GM19372 (cell line): ENCODE measurements at regions not wholly inside any gene's neighbourhood (a gene's known extent, or its start where the extent isn't known, plus 50 kb on each side); places are given as distances from the start of the nearest gene placed in this dataset.

Experiments
- ATAC-seq: cut with Tn5 transposase; IDR thresholded peaks from one replicate; pipeline ENCODE4 v1.9.1; 2021; ENCODE audit warnings: mild to moderate bottlenecking, low read depth, moderate library complexity; ENCODE audit not compliant: unreplicated experiment

- ATAC-seq: no peak
Measured at GRCh38 chr2:17262854-17263569, 255.2 kb downstream of the RAD51AP2 start.

GRCh38 chr2:17259613-17260012, 258.6 kb downstream of the RAD51AP2 start:
- no peak for ATAC-seq

GRCh38 chr2:17258861-17259260, 259.4 kb downstream of the RAD51AP2 start:
- no peak for ATAC-seq

GRCh38 chr2:17257189-17257909, 260.9 kb downstream of the RAD51AP2 start:
- ATAC-seq: no peak

- no peak for ATAC-seq
Measured at GRCh38 chr2:17255071-17255470, 263.2 kb downstream of the RAD51AP2 start.

GRCh38 chr2:17254421-17254820, 263.8 kb downstream of the RAD51AP2 start:
- no peak for ATAC-seq

- ATAC-seq: no peak
Measured at GRCh38 chr2:17252258-17252657, 266.0 kb downstream of the RAD51AP2 start.

GRCh38 chr2:17251171-17251570, 267.1 kb downstream of the RAD51AP2 start:
- no peak for ATAC-seq

GRCh38 chr2:17249249-17249648, 269.0 kb downstream of the RAD51AP2 start:
- no peak for ATAC-seq

GRCh38 chr2:17245906-17246305, 272.3 kb downstream of the RAD51AP2 start:
- no peak for ATAC-seq

GRCh38 chr2:17242813-17243485, 275.3 kb downstream of the RAD51AP2 start:
- ATAC-seq: no peak

- ATAC-seq: no peak
Measured at GRCh38 chr2:17239550-17239949, 278.7 kb downstream of the RAD51AP2 start.

- no peak for ATAC-seq
Measured at GRCh38 chr2:17235167-17235566, 283.1 kb downstream of the RAD51AP2 start.

GRCh38 chr2:17232776-17233556, 285.3 kb downstream of the RAD51AP2 start:
- no peak for ATAC-seq

- no peak for ATAC-seq
Measured at GRCh38 chr2:17231394-17231965, 286.8 kb downstream of the RAD51AP2 start.

GRCh38 chr2:17229414-17229813, 288.8 kb downstream of the RAD51AP2 start:
- ATAC-seq: no peak

GRCh38 chr2:17228461-17228860, 289.8 kb downstream of the RAD51AP2 start:
- ATAC-seq: no peak

GRCh38 chr2:17227856-17228255, 290.4 kb downstream of the RAD51AP2 start:
- ATAC-seq: no peak

GRCh38 chr2:17226941-17227490, 291.2 kb downstream of the RAD51AP2 start:
- no peak for ATAC-seq

- no peak for ATAC-seq
Measured at GRCh38 chr2:17223211-17223610, 295.0 kb downstream of the RAD51AP2 start.
